Neural progenitor cell (in vitro differentiated cells): ENCODE measurements at regions not wholly inside any gene's neighbourhood (a gene's known extent, or its start where the extent isn't known, plus 50 kb on each side); places are given as distances from the start of the nearest gene placed in this dataset.

ENCODE experiments used
- DNase-seq: peaks from one replicate; pipeline ENCODE4 v3.0.0-alpha.2; 2016; ENCODE audit warnings: low spot score
- H2AFZ ChIP-seq: fragments of 200-600 bp; sonication (generic); replicated peaks from 2 replicates; pipeline ENCODE4 v1.6.1; 2016; ENCODE audit warnings: antibody characterized with exemption
- H3F3A ChIP-seq: fragments of 200-600 bp; sonication (generic); 2 replicates; pipeline ENCODE4 v1.6.1; 2016; ENCODE audit warnings: antibody characterized with exemption, low read depth
- H3K27ac ChIP-seq: fragments of 200-600 bp; sonication (generic); 2 replicates; pipeline ENCODE4 v1.5.1; 2016; ENCODE audit warnings: mild to moderate bottlenecking
- H3K27me3 ChIP-seq: fragments of 200-600 bp; sonication (generic); 2 replicates; pipeline ENCODE4 v1.6.1; 2016; ENCODE audit warnings: mild to moderate bottlenecking, moderate library complexity
- H3K36me3 ChIP-seq: fragments of 200-600 bp; sonication (generic); 2 replicates; pipeline ENCODE4 v1.5.1; 2016
- H3K4me1 ChIP-seq: fragments of 200-600 bp; sonication (generic); 2 replicates; pipeline ENCODE4 v1.6.1; 2016; ENCODE audit warnings: mixed run types
- H3K4me2 ChIP-seq: fragments of 200-600 bp; sonication (generic); 2 replicates; pipeline ENCODE4 v1.6.1; 2016
- H3K4me3 ChIP-seq: fragments of 200-600 bp; sonication (generic); 2 replicates; pipeline ENCODE4 v1.5.1; 2016
- H3K79me2 ChIP-seq: fragments of 200-600 bp; sonication (generic); 2 replicates; pipeline ENCODE4 v1.6.1; 2016; ENCODE audit warnings: low read depth
- H3K9ac ChIP-seq: fragments of 200-600 bp; sonication (generic); 2 replicates; pipeline ENCODE4 v1.6.1; 2016
- H3K9me3 ChIP-seq: fragments of 200-600 bp; sonication (generic); 2 replicates; pipeline ENCODE4 v1.5.1; 2016; ENCODE audit warnings: low read depth
- H4K20me1 ChIP-seq: fragments of 200-600 bp; sonication (generic); 2 replicates; pipeline ENCODE4 v1.6.1; 2016; ENCODE audit warnings: low read depth
- H3K27ac Mint-ChIP-seq: 3 replicates; pipeline ENCODE4 v1.8.0; 2021; ENCODE audit warnings: mixed read lengths
- H3K27me3 Mint-ChIP-seq: 2 replicates; pipeline ENCODE4 v1.8.0; 2022; ENCODE audit warnings: low read depth, mild to moderate bottlenecking, inconsistent platforms, moderate library complexity, mixed read lengths; ENCODE audit not compliant: insufficient read depth
- H3K36me3 Mint-ChIP-seq: 3 replicates; pipeline ENCODE4 v1.8.0; 2021; ENCODE audit warnings: mixed read lengths
- H3K4me1 Mint-ChIP-seq: 3 replicates; pipeline ENCODE4 v1.8.0; 2021; ENCODE audit warnings: mixed read lengths
- H3K4me3 Mint-ChIP-seq: 3 replicates; pipeline ENCODE4 v1.8.0; 2021; ENCODE audit warnings: mild to moderate bottlenecking, moderate library complexity, mixed read lengths
- H3K9me3 Mint-ChIP-seq: 3 replicates; pipeline ENCODE4 v1.8.0; 2020; ENCODE audit warnings: mixed read lengths
- CTCF ChIP-seq: fragments of 200-600 bp; sonication (generic); IDR thresholded peaks from 2 replicates; pipeline ENCODE4 v1.5.1; 2017; ENCODE audit warnings: antibody characterized with exemption, mild to moderate bottlenecking
- EZH2 ChIP-seq: fragments of 200-600 bp; sonication (generic); IDR thresholded peaks from 2 replicates; pipeline ENCODE4 v1.6.1; 2017; ENCODE audit warnings: antibody characterized with exemption, mild to moderate bottlenecking, moderate library complexity
- EZH2phosphoT487 ChIP-seq: fragments of 200-600 bp; sonication (generic); IDR thresholded peaks from 2 replicates; pipeline ENCODE4 v1.6.1; 2017; ENCODE audit warnings: antibody characterized with exemption

GRCh38 chr17:6926667-6927066, 69.2 kb upstream of the ALOX12 start:
- Histone ChIP-seq H3K4me1 (no peaks in the 10 kb centered on the region), H3K36me3 (no peaks in the 10 kb centered on the region), H2AFZ (no peak overlapping the region), H3K27ac (no peak overlapping the region), H3K27me3 (peaks cover 9% of the 10 kb centered on the region), H4K20me1 (no peaks in the 10 kb centered on the region), H3F3A (no peaks in the 10 kb centered on the region), H3K9me3 (no peaks in the 10 kb centered on the region), H3K4me3 (no peak overlapping the region), H3K9ac (no peak overlapping the region), H3K4me2 (no peak overlapping the region), H3K79me2 (no peaks in the 10 kb centered on the region)
- TF ChIP-seq CTCF (no peak), EZH2phosphoT487 (no peak), EZH2 (no peak)
- H3K4me1 Mint-ChIP-seq, result no peaks in the 10 kb centered on the region
- DNase-seq, result no peak
- H3K27me3 Mint-ChIP-seq, result no peaks in the 10 kb centered on the region
- H3K27ac Mint-ChIP-seq, result no peak overlapping the region
- no peaks in the 10 kb centered on the region for H3K36me3 Mint-ChIP-seq
- no peaks in the 10 kb centered on the region for H3K9me3 Mint-ChIP-seq
- no peak overlapping the region for H3K4me3 Mint-ChIP-seq

- no peaks in the 10 kb centered on the region for H4K20me1 ChIP-seq
- Mint-ChIP-seq H3K27me3 (no peaks in the 10 kb centered on the region), H3K27ac (no peak overlapping the region)
Observed at GRCh38 chr17:6927290-6928126, 68.3 kb upstream of the ALOX12 start.

GRCh38 chr17:6928193-6928592, 67.7 kb upstream of the ALOX12 start:
- Mint-ChIP-seq H3K4me3 (no peak overlapping the region), H3K9me3 (no peaks in the 10 kb centered on the region), H3K4me1 (no peaks in the 10 kb centered on the region), H3K36me3 (no peaks in the 10 kb centered on the region), H3K27ac (no peak overlapping the region), H3K27me3 (no peaks in the 10 kb centered on the region)
- no peak for DNase-seq
- Histone ChIP-seq H3K9ac (no peak overlapping the region), H3K36me3 (no peaks in the 10 kb centered on the region), H3K27ac (no peak overlapping the region), H3K79me2 (no peaks in the 10 kb centered on the region), H3K4me3 (no peak overlapping the region), H3K27me3 (peaks cover 9% of the 10 kb centered on the region), H3K4me1 (no peaks in the 10 kb centered on the region), H4K20me1 (no peaks in the 10 kb centered on the region), H2AFZ (no peak overlapping the region), H3F3A (no peaks in the 10 kb centered on the region), H3K9me3 (no peaks in the 10 kb centered on the region), H3K4me2 (no peak overlapping the region)
- TF ChIP-seq CTCF, result no peak
- TF ChIP-seq EZH2phosphoT487, result no peak
- no peak for TF ChIP-seq EZH2

More at GRCh38 chr17:6927290-6928126, 68.3 kb upstream of the ALOX12 start:
- Mint-ChIP-seq H3K4me3 (no peak overlapping the region), H3K9me3 (no peaks in the 10 kb centered on the region), H3K36me3 (no peaks in the 10 kb centered on the region), H3K4me1 (no peaks in the 10 kb centered on the region)
- TF ChIP-seq EZH2, result no peak
- TF ChIP-seq CTCF, result no peak
- no peak for TF ChIP-seq EZH2phosphoT487
- no peaks in the 10 kb centered on the region for H3K4me1 ChIP-seq
- H3K9me3 ChIP-seq, result no peaks in the 10 kb centered on the region
- H3K9ac ChIP-seq, result no peak overlapping the region
- H3K79me2 ChIP-seq, result no peaks in the 10 kb centered on the region
- no peaks in the 10 kb centered on the region for H3F3A ChIP-seq
- no peak for DNase-seq
- no peak overlapping the region for H3K27ac ChIP-seq
- H3K4me2 ChIP-seq, result no peak overlapping the region
- no peak overlapping the region for H2AFZ ChIP-seq
- H3K36me3 ChIP-seq, result no peaks in the 10 kb centered on the region
- peaks cover 9% of the 10 kb centered on the region for H3K27me3 ChIP-seq
- no peak overlapping the region for H3K4me3 ChIP-seq
